ENCODE measurements at regions not wholly inside any gene's neighbourhood (a gene's known extent, or its start where the extent isn't known, plus 50 kb on each side); places are given as distances from the start of the nearest gene placed in this dataset.

DNA sequence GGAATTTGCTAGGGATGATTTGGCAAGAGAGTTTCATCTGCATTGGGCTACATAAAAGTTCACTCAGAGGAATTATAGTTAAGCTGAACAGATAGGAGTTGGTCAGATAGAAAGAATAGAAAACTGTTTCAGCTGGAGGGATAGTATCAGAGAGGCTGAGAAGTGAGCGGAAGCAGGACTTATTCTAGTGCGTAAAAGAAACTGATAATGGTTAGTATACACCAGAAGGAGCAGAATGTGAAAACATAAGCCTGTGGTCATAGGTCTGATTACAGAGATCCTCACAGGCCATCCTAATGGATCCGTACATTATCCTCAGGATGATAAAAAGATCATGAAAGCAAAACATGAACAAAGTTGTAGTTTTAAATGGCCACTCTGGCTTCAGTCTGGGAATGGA, 585.2 kb downstream of the BRINP1 start:
- no peak for TF ChIP-seq POLR2AphosphoS5 (IDR thresholded peaks at IDR 0.05)
- TF ChIP-seq, protein P1, sequence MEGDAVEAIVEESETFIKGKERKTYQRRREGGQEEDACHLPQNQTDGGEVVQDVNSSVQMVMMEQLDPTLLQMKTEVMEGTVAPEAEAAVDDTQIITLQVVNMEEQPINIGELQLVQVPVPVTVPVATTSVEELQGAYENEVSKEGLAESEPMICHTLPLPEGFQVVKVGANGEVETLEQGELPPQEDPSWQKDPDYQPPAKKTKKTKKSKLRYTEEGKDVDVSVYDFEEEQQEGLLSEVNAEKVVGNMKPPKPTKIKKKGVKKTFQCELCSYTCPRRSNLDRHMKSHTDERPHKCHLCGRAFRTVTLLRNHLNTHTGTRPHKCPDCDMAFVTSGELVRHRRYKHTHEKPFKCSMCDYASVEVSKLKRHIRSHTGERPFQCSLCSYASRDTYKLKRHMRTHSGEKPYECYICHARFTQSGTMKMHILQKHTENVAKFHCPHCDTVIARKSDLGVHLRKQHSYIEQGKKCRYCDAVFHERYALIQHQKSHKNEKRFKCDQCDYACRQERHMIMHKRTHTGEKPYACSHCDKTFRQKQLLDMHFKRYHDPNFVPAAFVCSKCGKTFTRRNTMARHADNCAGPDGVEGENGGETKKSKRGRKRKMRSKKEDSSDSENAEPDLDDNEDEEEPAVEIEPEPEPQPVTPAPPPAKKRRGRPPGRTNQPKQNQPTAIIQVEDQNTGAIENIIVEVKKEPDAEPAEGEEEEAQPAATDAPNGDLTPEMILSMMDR (IDR thresholded peaks at IDR 0.05) = no peak

Data from esophagus muscularis mucosa (tissue), 3 donors.